T-helper 22 cell (primary cell): ENCODE measurements at regions not wholly inside any gene's neighbourhood (a gene's known extent, or its start where the extent isn't known, plus 50 kb on each side); places are given as distances from the start of the nearest gene placed in this dataset.
A peak's percentile ranks its signal among the peaks of the same experiment; 100 is the strongest.
"Not testable (repeated sequence)": the region's sequence is repeated elsewhere in the genome, so short reads cannot be mapped to it uniquely, and the experiment has no call there.

ENCODE experiments used
- DNase-seq: peaks from one replicate; pipeline ENCODE4 v3.0.0-alpha.2; 2020; ENCODE audit warnings: low read depth

DNA sequence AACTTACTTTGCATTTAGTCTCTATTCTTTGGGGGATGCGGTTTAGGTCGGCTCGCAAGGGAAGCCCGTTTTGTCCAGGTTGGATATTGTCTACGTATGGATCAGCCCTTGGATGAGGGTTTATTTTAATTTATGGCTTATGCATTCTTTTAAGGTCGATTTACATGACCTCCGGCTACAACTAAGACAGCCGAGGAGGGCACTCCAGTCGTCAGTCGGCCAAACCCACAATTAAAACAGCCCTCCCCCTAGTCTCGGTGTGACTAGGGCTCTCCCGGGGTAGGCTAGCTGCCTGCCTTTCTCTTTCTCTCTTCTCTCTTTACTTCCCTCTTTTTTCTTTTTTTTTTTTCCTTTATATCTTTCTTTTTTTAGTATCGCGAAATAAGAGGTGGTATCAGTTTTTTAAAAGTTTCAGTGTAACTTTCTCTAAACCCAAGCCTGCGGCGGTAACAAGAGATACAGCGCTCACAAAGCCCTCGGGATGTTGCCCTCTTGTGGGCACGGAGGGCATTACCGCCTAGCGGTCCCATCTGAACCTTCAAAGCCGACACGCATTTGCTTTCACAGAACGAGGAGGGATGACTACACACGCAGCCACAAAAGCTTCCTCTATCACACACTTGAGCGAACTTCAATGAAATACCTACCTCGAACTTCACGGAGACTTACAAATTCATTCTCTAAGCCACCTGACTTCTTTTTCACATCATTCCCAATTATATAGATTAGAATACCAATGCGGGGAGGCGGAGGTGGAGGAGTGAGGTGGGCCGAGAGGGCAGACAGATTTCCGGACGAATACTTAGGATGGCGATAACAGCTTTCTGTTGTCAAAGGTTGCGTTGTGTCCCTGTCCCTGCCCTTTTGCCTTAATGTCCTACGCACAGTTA lies 132.3 kb upstream of the C11orf58 start:
- DNase-seq, result peak; percentile 36

DNA sequence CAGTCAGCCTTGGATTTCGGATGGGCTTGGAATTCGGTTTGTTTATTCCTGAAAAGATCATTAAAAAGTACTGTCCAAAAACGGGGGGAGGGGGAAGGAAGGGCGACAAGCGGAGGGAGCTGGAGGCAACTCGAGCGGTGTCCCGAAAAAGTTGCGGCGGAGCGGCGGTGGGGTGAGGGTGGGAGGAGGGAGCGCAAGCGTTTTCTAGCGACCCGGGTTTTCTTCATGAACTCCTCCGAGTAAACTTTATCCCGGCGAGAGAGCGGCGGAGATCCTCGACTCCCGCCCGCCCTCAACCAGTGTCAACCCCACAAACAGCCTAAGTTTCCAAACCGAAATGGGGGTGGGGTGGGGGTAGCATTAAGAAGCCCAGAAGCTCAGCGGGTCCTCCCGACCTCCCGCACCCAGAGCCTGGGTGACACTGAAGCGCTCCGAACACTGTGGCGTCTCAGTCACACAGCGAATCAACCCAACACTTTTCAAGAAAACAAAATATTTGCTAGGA lies 133.0 kb upstream of the C11orf58 start:
- DNase-seq, result no peak

DNA sequence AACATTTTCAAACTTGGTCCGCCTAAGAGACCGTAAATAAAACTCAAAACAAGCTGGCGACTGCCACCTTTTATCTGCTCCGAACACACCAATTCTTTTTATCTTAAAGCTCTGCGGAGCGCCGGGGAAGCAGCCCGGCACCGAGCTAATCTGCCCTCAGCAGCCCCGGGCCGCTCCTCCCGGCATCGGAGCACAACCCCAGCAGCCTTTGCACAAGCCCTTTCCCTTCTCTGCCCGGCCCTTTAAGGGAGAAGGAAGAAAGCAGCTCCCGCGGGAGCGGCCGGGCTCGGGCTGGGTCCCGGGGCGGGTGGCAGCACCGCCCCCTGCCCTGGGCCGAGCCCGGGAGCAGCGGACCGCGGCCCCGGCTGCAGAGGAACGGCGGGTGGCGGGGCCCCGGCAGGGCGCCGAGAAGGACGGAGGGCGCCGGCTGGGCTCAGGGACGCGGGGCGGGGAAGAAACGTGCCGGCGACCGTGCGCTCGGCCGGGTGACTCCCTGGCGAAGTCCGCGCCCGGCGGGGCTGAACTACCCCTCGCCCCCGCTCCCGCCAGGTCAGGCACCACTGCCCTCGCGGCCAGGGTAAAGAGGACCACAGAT lies 133.6 kb upstream of the C11orf58 start:
- DNase-seq, result no peak

DNA sequence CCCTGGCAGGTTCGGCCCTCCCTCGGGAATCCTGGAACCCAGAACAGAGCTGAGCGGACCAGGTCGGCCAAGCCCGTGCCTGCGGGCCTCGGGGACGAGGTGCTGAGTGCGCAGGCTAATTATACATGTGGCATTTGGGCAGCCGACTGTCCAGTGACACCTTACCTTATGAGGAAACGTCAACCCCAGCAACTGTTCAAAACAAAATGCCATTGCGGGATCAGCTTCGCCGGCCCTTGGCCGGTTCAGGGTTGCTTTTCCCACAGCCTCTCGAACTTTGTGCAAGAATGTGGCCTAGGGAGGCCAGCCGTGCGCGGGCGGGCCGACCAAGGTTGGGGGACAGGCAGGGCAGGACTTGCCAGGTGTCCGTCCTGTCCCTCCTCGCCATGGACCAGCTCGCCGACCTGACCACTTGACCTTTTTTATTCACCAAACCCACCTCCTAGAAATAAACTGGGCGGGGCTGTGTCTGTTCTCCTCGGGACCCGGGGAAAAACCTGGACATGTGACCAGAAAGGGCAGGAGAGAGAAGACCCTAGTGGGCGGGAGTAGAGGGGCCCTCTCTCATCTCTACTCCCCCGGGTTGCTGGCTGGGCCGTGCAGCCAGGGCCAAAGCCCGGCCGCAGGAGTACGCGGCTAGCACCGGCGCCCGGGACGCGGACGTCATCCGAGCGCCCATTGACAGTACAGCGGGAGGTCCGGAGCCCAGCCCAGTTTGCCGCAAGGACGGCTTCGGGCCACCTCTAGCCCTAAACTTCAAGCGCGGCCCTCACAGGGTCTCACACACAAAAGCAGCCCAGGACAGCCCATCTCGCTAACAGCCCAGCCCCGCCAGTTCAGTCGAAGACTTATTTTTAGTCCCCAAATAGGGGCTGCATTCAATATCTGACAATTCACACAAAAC lies 134.3 kb upstream of the C11orf58 start:
- DNase-seq, result no peak

DNA sequence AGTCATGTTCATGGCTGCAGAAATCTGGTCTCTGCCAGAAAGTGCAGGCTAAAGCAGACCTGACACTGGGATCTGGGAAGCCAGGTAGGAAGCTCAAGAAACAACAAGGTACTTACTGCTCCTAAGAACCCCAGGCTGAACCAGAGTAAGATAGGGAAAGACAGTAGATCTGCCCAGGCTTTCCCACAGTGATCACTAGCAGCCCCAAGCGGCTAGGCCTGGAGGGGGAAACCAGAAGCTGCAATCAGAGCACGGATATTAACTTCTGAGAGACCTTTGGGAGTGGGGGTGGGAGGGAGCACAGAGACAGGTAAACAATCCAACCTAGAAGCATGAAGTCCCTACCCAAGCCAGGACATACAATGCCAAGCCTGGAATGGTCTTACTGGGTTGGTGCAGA lies 135.2 kb upstream of the C11orf58 start:
- no peak for DNase-seq

GRCh38 chr11:16598906-16599305 lies 139.5 kb upstream of the C11orf58 start:
- no peak for DNase-seq

- no peak for DNase-seq
Measured at GRCh38 chr11:16598032-16598431, 140.4 kb upstream of the C11orf58 start.

DNA sequence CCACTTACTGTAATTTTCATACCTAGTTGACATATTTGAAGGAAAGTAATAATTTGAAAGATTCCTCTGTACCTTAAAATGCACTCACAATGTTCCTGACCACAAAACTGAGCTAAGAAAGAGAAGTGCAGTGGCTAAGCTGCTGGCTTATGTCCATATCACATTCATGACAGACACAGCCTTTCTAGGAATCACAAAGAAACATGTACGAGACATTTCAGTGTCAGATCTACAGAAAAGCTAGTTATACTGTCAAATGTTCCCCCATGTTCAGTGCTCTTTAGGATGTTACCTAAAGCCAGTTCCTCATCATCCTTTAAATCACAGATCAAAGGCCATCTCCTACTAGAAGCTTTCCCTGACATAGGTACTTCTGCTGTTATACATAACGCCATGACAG lies 142.2 kb upstream of the C11orf58 start:
- DNase-seq, result no peak

GRCh38 chr11:16591157-16591556 lies 147.3 kb upstream of the C11orf58 start:
- DNase-seq, result no peak

GRCh38 chr11:16587670-16588069 lies 150.8 kb upstream of the C11orf58 start:
- DNase-seq, result no peak

- no peak for DNase-seq
Measured at GRCh38 chr11:16584569-16584968, 153.9 kb upstream of the C11orf58 start.

GRCh38 chr11:16581078-16581477 lies 157.4 kb upstream of the C11orf58 start:
- not testable (repeated sequence) for DNase-seq

- no peak for DNase-seq
Measured at GRCh38 chr11:16577490-16577889, 161.0 kb upstream of the C11orf58 start.

DNA sequence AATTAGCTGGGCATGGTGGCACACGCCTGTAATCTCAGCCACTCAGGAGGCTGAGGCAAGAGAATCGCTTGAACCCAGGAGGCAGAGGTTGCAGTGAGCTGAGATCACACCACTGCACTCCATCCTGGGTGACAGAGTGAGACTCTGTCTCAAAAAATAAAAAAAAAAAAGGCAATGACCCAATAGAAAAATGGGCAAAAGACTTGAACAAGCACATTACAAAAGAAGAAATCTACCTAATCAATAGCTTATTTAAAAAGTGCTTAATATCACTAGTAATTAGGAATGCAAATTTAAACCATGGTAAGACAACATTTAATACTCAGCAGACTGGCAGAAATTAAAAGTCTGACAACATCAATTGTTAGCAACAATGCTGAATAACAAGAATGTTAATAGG lies 163.6 kb upstream of the C11orf58 start:
- DNase-seq, result not testable (repeated sequence)

GRCh38 chr11:16572945-16573344 lies 165.5 kb upstream of the C11orf58 start:
- DNase-seq, result no peak

GRCh38 chr11:16561150-16561549 lies 177.3 kb upstream of the C11orf58 start:
- no peak for DNase-seq

DNA sequence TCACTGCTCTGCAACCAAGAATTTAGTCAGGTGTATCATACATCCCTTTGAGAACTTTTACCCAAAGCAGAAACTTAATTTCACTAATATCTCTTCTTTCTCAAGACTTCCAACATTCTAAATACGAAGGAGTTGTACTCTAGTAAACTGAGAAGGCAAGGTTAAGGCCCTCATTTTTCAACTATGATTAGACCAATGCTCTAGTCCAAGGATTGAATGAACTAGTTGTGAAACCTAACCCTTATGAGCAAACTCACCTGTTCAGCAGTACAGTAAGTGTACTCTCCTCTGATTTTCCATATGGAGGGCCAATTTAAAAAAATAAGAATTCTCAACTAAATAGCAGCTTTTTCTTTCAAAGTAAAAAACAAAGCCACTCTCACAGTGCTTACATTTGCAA lies 180.0 kb upstream of the C11orf58 start:
- DNase-seq, result no peak

DNA sequence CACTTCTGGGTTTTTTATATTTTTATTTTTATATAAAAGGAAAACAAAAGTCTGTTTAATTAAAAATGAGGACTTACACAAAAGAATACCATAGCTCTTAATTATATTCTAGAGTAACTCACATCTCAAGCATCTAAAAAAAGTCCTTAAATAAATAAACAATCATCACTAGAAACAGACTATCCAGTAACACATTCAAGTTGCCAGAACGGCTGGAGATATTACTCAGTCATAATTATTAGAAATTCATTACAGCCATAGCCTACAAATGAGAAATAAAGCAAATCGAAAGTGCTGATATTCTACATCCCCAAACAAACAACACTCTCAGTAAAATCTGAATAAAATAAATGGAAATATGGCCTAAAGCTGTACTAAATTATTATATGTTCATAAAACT lies 182.5 kb upstream of the C11orf58 start:
- no peak for DNase-seq

DNA sequence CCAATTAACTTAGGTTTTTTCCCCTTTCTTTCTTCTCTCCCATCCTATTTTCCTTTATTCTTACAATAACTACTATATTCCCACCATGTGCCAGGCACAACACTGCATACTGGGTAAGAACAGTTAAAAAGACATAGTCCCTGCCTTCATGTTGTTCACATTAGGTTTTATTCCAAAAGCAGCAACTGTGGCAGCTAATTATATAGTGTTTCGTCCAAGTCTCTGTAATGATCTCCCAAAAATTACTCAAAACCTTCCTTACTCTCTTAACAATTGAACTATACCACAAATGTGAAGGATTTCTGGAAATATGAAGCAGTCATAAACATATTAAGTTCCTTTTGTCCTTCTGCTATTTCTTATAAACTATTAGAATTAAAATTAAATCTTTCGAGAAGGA lies 184.1 kb upstream of the C11orf58 start:
- no peak for DNase-seq

DNA sequence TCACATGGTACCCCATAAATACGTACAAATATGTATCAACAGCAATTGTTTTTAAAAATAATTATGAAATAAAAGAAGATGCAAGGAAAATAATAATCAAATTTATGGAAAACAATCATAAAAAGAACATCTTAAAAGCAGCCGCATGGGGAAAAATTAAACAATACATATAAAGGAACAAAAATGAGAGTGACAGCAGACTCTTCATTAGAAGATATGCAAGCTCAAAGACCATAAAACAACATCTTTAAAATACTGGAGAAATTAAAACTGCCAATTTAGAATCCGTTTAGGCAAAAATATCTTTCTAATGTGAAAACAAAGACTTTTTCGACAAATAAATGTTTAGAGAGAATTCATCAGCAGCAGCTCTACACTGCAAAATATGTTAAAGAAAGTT lies 190.6 kb upstream of the C11orf58 start:
- no peak for DNase-seq

DNA sequence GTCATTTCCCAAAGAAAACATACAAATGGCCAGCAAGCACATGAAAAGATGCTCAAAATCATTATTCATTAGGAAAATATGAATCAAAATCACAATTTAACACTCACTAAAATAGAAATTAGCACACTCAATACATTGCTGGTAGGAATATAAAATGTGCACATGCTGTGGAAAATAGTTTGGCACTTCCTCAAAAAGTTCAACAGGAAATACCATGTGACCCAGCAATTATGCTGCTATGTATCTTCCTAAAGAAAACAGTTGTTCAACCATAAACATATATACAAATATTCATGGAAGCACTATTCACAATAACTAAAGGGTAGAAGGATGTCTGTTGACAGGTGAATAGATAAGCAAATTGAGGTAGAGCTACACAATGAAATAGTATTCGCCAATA lies 187.3 kb upstream of the SOX6 start:
- no peak for DNase-seq

DNA sequence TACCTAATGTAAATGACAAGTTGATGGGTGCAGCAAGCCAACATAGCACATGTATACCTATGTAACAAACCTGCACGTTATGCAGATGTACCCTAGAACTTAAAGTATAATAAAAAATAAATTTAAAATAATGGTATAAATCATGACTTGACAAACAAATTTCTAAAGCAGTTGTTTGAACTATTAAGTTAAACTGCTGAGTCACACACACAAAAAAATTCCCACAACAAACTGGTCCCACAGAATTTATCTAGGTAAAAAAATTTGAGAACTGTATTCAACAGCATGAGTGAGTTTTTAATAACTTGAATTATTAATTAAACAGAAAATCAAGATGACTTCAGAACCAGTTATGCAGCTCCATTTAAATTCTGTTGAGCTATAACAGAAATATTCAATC lies 186.0 kb upstream of the SOX6 start:
- DNase-seq, result no peak
